GM21723 (cell line): ENCODE measurements at regions not wholly inside any gene's neighbourhood (a gene's known extent, or its start where the extent isn't known, plus 50 kb on each side); places are given as distances from the start of the nearest gene placed in this dataset.
"Not testable (repeated sequence)": the region's sequence is repeated elsewhere in the genome, so short reads cannot be mapped to it uniquely, and the experiment has no call there.

Source experiments
- ATAC-seq: cut with Tn5 transposase; IDR thresholded peaks from one replicate; pipeline ENCODE4 v1.9.1; 2021; ENCODE audit warnings: mild to moderate bottlenecking, moderate library complexity; ENCODE audit not compliant: unreplicated experiment

DNA sequence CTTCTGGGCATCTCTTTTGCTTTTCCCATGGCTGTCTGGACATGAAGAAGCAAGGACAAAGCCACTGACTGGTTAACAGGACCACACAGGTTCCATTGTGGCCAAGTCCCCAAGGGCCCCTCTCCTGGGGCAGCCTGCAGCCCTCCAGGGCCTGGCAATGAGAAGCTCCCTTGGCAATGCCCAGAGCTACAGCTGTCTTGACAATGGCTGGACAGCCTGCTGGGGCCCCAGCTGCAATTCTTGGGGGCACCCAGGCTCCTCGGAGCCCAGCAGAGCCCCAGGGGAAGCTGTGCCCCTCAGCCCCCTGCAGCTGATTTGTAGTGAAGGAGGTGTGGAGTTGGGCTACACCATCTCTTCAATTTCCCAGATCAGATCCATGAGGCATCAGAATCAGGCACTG is 384.9 kb upstream of the PODXL start:
- no peak for ATAC-seq

GRCh38 chr7:131940621-131941165 is 384.3 kb upstream of the PODXL start:
- ATAC-seq, result no peak

GRCh38 chr7:131938788-131939187 is 382.4 kb upstream of the PODXL start:
- ATAC-seq, result not testable (repeated sequence)

DNA sequence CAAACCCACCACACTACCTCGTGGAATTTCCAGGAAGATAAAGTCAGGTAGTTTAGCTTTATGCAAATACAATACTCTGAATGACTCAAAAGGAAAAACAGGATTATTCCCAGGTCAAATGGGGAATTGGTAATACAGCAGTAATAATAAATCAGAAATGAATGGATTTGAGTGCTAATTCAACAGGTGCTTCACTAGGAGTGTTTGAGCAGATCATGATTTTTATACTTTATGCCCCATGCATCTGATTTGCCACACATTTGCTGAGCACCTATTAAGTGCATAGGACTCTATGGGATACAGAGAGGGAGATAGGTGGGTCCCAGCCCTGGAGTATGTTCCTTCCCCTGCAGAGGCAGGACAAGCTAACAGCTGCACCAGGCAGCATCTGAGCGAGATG is 381.4 kb upstream of the PODXL start:
- no peak for ATAC-seq

DNA sequence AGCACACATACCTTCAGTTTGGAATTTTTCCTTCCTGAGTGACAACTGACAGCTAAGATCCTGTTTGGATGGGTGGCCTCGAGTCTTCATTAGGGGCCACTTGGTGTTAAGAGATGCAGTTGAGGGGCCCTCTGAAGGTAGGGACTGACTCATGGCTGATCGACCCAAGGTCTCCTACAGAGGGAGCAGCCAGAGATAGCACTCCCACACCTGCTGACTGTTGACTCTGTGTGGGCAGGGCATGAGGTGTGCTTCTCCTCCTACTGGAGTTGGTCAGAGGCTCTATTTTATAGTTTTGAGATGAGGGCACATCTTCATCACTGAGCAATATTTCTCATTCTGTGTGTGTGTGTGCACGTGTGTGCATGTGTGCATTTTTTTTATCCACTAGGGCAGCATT is 378.8 kb upstream of the PODXL start:
- no peak for ATAC-seq

- no peak for ATAC-seq
Observed at GRCh38 chr7:131934452-131934851, 378.0 kb upstream of the PODXL start.

DNA sequence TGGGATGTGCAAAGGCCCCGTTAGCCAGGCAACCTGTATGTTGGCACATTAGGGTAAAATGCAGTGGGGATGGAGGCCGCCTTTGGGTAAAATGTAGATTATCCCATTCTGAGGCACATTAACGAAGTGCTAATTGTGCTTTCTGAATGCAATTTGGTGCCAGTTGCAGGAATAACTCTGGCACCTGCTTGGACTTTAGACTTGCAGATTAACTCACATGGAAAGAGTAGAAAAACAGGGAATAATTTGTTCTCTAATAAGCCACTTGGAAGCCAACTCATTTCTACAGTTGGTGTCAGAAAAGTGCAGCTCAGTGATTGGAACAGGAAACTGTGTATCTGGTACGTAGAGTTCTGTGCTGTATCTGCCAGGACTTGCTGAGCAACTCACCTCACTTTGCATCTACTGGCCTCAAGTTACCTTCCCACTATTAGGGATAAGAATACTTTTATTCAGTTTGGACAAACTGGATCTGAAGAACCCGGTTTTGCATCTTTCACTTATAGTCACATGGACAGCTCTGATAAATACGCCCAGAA is 377.4 kb upstream of the PODXL start:
- ATAC-seq, result no peak

DNA sequence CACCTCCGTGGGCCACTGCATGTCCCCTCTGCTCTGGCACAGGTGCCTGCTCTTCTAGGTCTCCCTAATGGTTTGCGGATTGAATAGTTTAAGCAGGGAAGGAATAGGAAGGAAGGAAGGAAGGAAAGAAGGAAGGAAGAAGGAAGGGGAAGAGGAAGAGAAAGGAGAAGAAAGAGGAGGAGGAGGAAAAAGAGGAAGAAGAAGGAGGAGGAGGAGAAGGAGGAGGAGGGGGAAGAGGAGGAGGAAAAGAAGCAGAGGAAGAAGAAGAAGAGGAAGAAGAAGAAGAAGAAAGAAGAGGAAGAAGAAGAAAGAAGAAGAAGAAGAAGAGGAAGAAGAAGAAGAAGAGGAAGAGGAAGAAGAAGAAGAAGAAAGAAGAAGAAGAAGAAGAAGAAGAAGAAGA is 376.8 kb upstream of the PODXL start:
- ATAC-seq, result not testable (repeated sequence)

DNA sequence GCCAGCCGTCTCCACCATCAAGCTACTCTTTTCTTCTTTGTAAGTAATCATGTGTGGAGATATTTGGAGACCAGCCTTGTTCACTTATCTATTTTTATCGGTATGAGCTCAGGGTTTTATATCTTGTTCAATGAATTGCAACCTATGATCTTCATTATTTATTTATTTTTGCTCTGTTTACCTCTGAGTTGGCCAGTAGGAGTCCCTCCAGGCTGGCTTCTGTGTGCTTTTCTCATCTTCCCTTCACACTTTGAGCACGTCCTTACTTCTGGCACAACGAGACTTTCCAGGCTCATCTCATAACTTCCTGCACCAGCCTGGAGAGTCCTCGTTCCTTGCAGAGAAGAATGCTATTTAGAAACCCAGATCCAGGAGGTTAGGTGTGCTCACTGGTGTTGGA is 375.8 kb upstream of the PODXL start:
- no peak for ATAC-seq

DNA sequence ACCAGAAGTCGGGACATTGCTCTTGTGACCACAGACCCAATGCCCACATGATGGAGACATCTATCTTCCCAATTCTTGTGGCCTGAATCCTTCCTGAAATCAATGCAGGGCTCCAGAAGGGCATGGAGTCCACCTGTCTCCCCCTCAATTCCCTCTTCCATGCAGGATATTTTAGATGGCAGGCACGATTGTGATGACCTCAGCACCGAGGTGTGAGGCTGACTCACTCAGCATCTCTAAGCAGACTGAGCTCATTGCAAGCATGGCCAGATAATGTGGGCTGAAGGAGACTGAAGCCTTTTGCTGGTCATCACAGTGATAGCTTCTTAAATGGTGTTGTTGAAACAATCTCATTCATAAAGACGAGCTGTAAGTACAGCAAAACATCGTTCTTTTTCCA is 374.9 kb upstream of the PODXL start:
- no peak for ATAC-seq

- no peak for ATAC-seq
Observed at GRCh38 chr7:131929632-131930031, 373.2 kb upstream of the PODXL start.

DNA sequence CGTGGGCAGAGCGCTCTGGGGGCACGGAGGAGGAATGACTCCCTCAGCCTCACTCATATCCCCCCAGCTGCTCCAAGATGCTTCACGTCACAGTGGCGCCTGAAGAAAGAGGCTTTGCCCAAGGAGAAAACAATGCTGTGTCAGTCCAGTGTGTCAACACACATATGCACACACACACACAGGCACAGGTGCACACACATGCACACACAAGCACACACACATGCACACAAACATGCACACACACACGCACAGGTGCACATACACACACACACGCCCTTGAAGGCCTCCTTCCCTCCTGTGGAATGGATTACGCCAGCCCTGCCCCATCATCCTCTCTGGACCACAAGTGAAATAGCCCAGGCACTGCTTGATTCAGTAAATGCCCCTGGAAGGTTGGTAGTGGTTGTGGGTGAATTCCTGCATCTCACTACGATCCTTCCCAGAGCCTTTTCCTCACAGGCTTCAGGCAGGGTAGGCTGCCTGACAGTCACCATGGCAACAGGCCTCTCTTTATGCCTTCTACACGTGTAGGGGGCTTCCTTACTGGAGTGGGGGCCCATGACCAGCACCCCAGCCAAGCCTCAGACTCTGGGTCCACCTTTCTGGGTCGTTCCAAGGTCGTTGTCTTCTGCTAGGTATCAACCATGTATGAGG is 371.5 kb upstream of the PODXL start:
- ATAC-seq, result no peak

DNA sequence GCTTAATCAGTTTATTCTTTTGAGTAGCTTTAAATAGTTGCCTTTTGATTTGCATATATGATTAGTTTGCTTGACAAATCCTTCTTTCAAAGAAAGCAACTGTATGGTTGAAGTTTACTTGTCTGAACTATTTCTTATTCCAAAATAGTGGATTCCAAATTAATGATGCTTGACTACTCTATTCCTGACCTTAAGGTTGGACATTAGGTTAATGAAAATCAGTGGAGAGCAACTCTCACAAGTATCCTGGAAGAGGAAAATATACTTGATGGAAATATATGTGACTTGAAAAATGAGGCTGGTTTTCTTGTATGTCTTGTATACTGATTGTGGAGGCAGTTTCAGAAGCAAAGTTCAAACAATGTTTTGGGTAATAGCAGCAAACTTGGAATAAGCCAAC is 369.2 kb upstream of the PODXL start:
- no peak for ATAC-seq

DNA sequence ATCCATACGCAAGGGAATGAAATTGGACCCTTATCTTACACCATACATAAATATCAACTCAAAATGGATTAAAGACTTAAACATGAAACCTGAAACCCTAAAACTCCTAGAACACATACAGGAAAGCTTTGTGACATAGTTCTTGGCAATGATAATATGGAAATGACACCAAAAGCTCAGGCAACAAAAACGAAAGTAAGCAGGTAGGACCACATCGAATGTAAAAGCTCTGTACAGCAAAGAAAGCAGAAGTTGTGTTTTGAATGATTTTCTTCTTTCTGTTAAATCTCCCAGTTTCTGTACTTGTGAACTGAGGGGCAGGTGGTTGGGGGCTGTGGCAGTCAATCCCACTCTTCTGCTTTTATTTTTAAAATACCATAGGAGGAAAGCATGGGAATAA is 368.4 kb upstream of the PODXL start:
- no peak for ATAC-seq

DNA sequence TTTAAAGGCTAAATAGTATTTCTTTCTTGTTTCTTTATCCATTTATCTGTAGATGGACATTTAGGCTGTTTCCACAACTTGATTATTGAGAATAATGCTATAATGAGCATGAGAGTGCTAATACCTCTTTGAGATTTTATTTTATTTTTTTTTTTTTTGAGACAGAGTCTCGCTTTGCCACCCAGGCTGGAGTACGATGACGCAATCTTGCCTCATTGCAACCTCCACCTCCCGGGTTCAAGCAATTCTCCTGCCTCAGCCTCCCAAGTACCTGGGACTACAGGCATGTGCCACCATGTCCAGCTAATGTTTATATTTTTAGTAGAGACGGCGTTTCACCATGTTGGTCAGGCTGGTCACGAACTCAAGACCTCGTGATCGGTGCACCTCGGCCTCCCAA is 366.5 kb upstream of the PODXL start:
- not testable (repeated sequence) for ATAC-seq

GRCh38 chr7:131921016-131921415 is 364.6 kb upstream of the PODXL start:
- no peak for ATAC-seq

DNA sequence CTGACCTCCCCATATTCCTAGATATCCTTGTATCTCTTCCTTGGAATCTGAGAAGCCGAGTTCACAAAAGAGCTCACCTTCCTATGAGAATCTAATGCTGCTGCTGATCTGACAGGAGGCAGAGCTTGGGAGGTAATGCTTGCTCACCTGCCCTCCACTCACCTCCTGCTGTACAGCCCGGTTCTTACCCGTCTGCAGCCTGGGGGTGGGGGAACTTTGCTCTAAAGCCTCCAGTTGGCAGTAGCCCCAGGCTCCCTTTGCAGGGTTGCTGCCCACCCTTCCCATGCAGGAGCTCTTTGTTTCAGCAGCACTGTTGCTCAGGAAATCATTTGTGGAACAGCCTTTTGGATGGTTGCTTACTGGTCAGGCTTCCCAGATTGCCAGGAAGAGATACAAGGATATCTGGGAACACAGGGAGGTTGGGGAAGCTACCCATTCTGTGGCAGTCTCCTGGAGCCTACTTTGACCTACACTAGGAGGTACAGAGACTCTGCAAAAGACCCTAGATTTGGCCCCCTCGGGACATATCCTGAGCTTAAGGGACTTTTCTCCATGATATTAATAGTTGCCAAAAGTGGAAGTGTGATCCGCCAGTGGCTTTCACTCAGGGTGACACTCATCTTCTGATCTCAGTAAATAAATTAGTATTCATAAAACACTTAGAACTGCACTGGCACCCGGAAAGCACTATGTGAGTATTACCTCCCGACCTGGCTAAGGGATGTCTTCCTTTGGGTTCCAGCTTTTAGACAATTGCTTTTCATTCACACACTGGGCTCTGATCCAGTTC is 363.7 kb upstream of the PODXL start:
- ATAC-seq, result peak; percentile 48

- no peak for ATAC-seq
Observed at GRCh38 chr7:131911112-131911511, 354.7 kb upstream of the PODXL start.

- no peak for ATAC-seq
Observed at GRCh38 chr7:131909151-131909768, 352.8 kb upstream of the PODXL start.

- ATAC-seq, result no peak
Observed at GRCh38 chr7:131908714-131909113, 352.3 kb upstream of the PODXL start.

GRCh38 chr7:131905471-131905973 is 349.1 kb upstream of the PODXL start:
- ATAC-seq, result no peak
